T-cell (primary cell): ENCODE measurements at regions not wholly inside any gene's neighbourhood (a gene's known extent, or its start where the extent isn't known, plus 50 kb on each side); places are given as distances from the start of the nearest gene placed in this dataset.
A peak's percentile ranks its signal among the peaks of the same experiment; 100 is the strongest.

Experiments used
- ATAC-seq, 4 experiments: fragments of 200-7000 bp in 3 of 4; fragments of 150-1000 bp in 1 of 4; cut with Tn5 transposase; replicated peaks in 1 of 4; 1 replicate in 3 of 4; 2 replicates in 1 of 4; pipeline ENCODE4 v1.10.0; 2021; ENCODE audit warnings: moderate library complexity in 3 of 4, mild to moderate bottlenecking in 2 of 4, moderate number of reproducible peaks in 1 of 4
- CTCF ChIA-PET, 2 donors: fragments of 300-600 bp; sonication (Branson Sonifier 250); formaldehyde crosslinking; loops; one replicate each; lab custom pipeline; 2022; ENCODE audit warnings: antibody characterized with exemption in 2 of 2; lab: Charles Lee
- POLR2A ChIA-PET, 2 donors: fragments of 300-600 bp; sonication (Branson Sonifier 250); formaldehyde crosslinking; loops; one replicate each; lab custom pipeline; 2022; ENCODE audit warnings: antibody characterized with exemption in 2 of 2; lab: Charles Lee
- DNase-seq, 35 experiments: peaks; one replicate each; pipeline versions ENCODE4 v3.0.0 to v3.0.0-alpha.2; 2013 to 2023
- H3K27ac ChIP-seq: one replicate; pipeline ENCODE4 v1.5.1; 2013; ENCODE audit warnings: low read length
- H3K27me3 ChIP-seq, 2 experiments: replicated peaks in 1 of 2; 1 replicate in 1 of 2; 2 replicates in 1 of 2; pipeline versions ENCODE4 v1.6.1 to v1.7.0; 2013; ENCODE audit warnings: low read length in 1 of 2, mixed read lengths in 1 of 2; ENCODE audit not compliant: control insufficient read depth in 2 of 2, insufficient read depth in 2 of 2; ENCODE audit errors: extremely low read depth in 1 of 2
- H3K36me3 ChIP-seq, 2 donors: 1 replicate in 1 of 2; 2 replicates in 1 of 2; pipeline versions ENCODE4 v1.6.1 to v1.7.0; 2013; ENCODE audit warnings: low read length in 1 of 2; ENCODE audit not compliant: control insufficient read depth in 2 of 2, insufficient read depth in 1 of 2; ENCODE audit errors: extremely low read depth in 1 of 2
- H3K4me1 ChIP-seq, 2 experiments: 1 replicate in 1 of 2; 2 replicates in 1 of 2; pipeline versions ENCODE4 v1.6.1 to v1.7.0; 2013; ENCODE audit warnings: low read length in 2 of 2, mixed read lengths in 1 of 2; ENCODE audit not compliant: insufficient read depth in 2 of 2, control insufficient read depth in 1 of 2; ENCODE audit errors: extremely low read depth in 1 of 2
- H3K4me3 ChIP-seq, 2 donors: 1 replicate in 1 of 2; 2 replicates in 1 of 2; pipeline versions ENCODE4 v1.5.1 to v1.7.0; 2013; ENCODE audit warnings: mild to moderate bottlenecking in 2 of 2, low read length in 1 of 2, moderate library complexity in 1 of 2; ENCODE audit not compliant: control insufficient read depth in 1 of 2; ENCODE audit errors: extremely low read depth in 1 of 2
- H3K9me3 ChIP-seq: 2 replicates; pipeline ENCODE4 v1.7.0; 2013
- H3K27ac Mint-ChIP-seq, 2 donors: one replicate each; pipeline ENCODE4 v1.8.0; 2020 to 2021; ENCODE audit warnings: mild to moderate bottlenecking in 2 of 2, mixed read lengths in 2 of 2
- H3K27me3 Mint-ChIP-seq, 2 donors: one replicate each; pipeline ENCODE4 v1.8.0; 2021 to 2022; ENCODE audit warnings: mixed read lengths in 2 of 2
- H3K36me3 Mint-ChIP-seq: one replicate; pipeline ENCODE4 v1.8.0; 2021; ENCODE audit warnings: mixed read lengths
- H3K4me1 Mint-ChIP-seq, 3 donors: one replicate each; pipeline ENCODE4 v1.8.0; 2020 to 2022; ENCODE audit warnings: mixed read lengths in 3 of 3, mild to moderate bottlenecking in 1 of 3
- H3K4me3 Mint-ChIP-seq, 3 donors: one replicate each; pipeline ENCODE4 v1.8.0; 2020 to 2022; ENCODE audit warnings: mild to moderate bottlenecking in 3 of 3, mixed read lengths in 3 of 3, moderate library complexity in 3 of 3
- H3K9me3 Mint-ChIP-seq, 3 donors: one replicate each; pipeline ENCODE4 v1.8.0; 2020 to 2022; ENCODE audit warnings: mixed read lengths in 3 of 3
- WGBS: methylation state at CpG from one replicate; pipeline ENCODE4 v1.1.5; 2013; ENCODE audit warnings: missing lambda C conversion rate; ENCODE audit not compliant: insufficient coverage; 5-methylcytosine and 5-hydroxymethylcytosine counted together

DNA sequence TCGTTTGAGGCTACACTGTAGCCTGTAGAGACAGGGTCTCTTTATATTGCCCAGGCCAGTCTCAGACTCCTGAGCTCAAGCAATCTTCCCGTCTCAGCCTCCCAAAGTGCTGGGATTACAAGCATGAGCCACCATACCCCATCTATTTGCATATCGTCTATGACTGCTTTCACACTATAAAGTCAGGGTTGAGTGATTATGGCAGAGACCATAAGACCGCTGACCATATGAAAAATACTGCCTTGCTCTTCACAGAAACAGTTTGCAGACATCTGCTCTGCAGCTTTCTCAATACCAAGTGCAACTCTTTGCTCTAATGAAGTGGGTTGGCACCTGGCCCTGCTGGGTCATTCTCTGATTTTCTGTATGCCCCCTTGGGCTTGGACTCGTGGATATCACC is 79.5 kb upstream of the PAK5 start:
- ChIA-PET CTCF (interaction anchor here in 1 of 2 donors (0.7 kb wide), 1 partner anchor 223 kb away, joined by 3 read pairs; no protein-coding TSS in a partner anchor), POLR2A (interaction anchor here in 1 of 2 donors (0.7 kb wide), 1 partner anchor 178 kb away, joined by 7 read pairs; no protein-coding TSS in a partner anchor)
- no peaks in the 10 kb centered on the region for H3K4me1 ChIP-seq
- no peak for ATAC-seq
- Mint-ChIP-seq H3K9me3 (no peaks in the 10 kb centered on the region), H3K27me3 (peaks cover 2 to 18% of the 10 kb centered on the region in 2 donors), H3K27ac (no peak overlapping the region), H3K36me3 (no peaks in the 10 kb centered on the region), H3K4me1 (no peaks in the 10 kb centered on the region), H3K4me3 (no peak overlapping the region)
- DNase-seq: no peak
- H3K4me3 ChIP-seq: no peak overlapping the region
- 29% methylated on average over 1 of the region's 5 CpGs for WGBS
- no peaks in the 10 kb centered on the region for H3K27me3 ChIP-seq
- no peaks in the 10 kb centered on the region for H3K9me3 ChIP-seq
- no peak overlapping the region for H3K27ac ChIP-seq
- no peaks in the 10 kb centered on the region for H3K36me3 ChIP-seq

DNA sequence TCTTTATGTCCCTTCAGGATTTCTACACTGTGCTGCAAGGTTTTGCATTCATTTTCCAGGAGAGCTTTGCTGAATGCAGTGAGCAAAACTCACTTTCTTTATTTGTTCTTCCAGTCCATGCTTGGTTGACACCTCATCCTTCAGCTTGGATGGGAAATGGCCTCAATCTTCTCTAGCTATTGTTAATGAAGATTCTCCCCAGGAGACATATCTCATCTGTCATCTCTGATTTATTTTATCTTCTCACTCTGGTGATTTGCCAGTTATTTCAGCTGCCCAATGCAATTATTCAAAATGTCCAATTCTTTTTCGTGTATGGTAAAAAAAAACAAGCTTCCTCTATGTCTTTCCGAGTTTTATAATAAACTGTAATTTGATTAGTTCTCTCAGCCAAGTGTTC is 77.9 kb upstream of the PAK5 start:
- Mint-ChIP-seq H3K4me3 (no peak overlapping the region), H3K27me3 (peaks cover 5 to 22% of the 10 kb centered on the region in 2 donors), H3K36me3 (no peaks in the 10 kb centered on the region), H3K27ac (no peak overlapping the region), H3K4me1 (peaks cover 0 to 2% (median 0%) of the 10 kb centered on the region in 3 donors), H3K9me3 (no peaks in the 10 kb centered on the region)
- Histone ChIP-seq H3K4me1 (no peaks in the 10 kb centered on the region), H3K27ac (no peak overlapping the region), H3K4me3 (no peak overlapping the region), H3K27me3 (no peaks in the 10 kb centered on the region), H3K36me3 (no peaks in the 10 kb centered on the region), H3K9me3 (no peaks in the 10 kb centered on the region)
- ChIA-PET CTCF (no interaction called here), POLR2A (no interaction called here)
- ATAC-seq (no peak), DNase-seq (no peak)
- no CpG with 5 or more reads among the region's 2 CpGs for WGBS

DNA sequence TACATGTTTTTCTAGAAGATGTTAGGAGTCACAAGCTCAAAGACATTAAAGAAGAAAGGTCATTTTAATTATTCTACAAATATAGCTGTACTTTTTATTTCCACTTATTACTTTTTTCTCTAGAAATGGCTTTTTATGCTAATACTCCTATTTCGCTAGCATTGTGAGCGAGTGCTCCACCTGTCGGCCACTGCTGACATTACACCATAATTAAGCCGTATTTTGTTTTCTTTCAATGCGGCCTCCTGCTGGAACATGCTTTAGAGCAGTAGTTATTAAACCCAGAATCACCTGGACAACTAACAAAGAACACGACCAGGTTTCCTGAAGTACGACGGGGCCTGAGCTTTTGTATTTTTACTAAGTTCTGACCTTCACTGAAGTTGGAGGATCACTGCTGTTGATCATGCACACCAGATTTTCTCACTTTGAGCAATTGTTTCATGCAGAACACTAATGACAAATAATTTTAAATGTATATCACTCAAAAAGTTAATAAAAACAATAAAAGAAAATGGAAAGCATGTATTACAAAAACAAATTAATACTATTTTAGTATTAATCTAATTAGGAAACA is 74.1 kb upstream of the PAK5 start:
- Mint-ChIP-seq H3K4me1 (peaks cover 0 to 2% (median 0%) of the 10 kb centered on the region in 3 donors), H3K27me3 (peaks cover 5 to 26% of the 10 kb centered on the region in 2 donors), H3K4me3 (no peak overlapping the region), H3K27ac (no peak overlapping the region), H3K36me3 (no peaks in the 10 kb centered on the region), H3K9me3 (no peaks in the 10 kb centered on the region)
- CTCF ChIA-PET: interaction anchor here (0.6 to 2.2 kb wide), 7 partner anchors 10 to 1861 kb away, joined by 3 to 8 read pairs (median 4); no protein-coding TSS in a partner anchor
- 19% methylated on average over 5 of the region's 8 CpGs for WGBS
- Histone ChIP-seq H3K4me1 (no peaks in the 10 kb centered on the region), H3K36me3 (no peaks in the 10 kb centered on the region), H3K27ac (no peak overlapping the region), H3K4me3 (no peak overlapping the region), H3K9me3 (no peaks in the 10 kb centered on the region), H3K27me3 (no peaks in the 10 kb centered on the region)
- DNase-seq (peak in 12 of 35 experiments; percentile 0 to 37 (median 2)), ATAC-seq (no peak)
- POLR2A ChIA-PET: no interaction called here

DNA sequence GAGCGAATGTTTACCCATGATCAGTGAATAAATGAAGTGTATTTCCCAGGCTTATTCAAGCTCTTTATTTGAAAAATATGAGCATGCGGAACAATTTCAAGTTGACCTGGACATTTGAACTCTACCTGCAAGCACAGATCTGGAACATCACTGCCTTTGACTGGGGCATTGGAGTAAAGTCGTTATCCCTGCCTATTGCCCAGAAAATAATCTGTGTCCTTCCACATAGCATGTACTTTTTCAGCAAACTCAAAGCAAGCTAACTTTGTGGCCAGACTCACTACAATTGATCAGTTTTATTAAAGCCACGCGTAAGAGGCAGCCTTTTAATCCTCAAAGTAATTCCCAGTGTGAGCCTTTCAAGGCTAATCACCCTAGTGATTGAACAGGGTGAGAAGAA is 73.4 kb upstream of the PAK5 start:
- Histone ChIP-seq H3K36me3 (no peaks in the 10 kb centered on the region), H3K27me3 (no peaks in the 10 kb centered on the region), H3K4me1 (no peaks in the 10 kb centered on the region), H3K27ac (no peak overlapping the region), H3K9me3 (no peaks in the 10 kb centered on the region), H3K4me3 (no peak overlapping the region)
- Mint-ChIP-seq H3K4me1 (peaks cover 0 to 2% (median 0%) of the 10 kb centered on the region in 3 donors), H3K4me3 (no peak overlapping the region), H3K9me3 (no peaks in the 10 kb centered on the region), H3K27ac (no peak overlapping the region), H3K27me3 (peaks cover 5 to 24% of the 10 kb centered on the region in 2 donors), H3K36me3 (no peaks in the 10 kb centered on the region)
- WGBS: 90% methylated on average over 2 of the region's 5 CpGs
- CTCF ChIA-PET: interaction anchor here (0.6 to 2.2 kb wide), 7 partner anchors 9 to 1861 kb away, joined by 3 to 8 read pairs (median 3); no protein-coding TSS in a partner anchor
- DNase-seq (no peak), ATAC-seq (no peak)
- POLR2A ChIA-PET: no interaction called here

DNA sequence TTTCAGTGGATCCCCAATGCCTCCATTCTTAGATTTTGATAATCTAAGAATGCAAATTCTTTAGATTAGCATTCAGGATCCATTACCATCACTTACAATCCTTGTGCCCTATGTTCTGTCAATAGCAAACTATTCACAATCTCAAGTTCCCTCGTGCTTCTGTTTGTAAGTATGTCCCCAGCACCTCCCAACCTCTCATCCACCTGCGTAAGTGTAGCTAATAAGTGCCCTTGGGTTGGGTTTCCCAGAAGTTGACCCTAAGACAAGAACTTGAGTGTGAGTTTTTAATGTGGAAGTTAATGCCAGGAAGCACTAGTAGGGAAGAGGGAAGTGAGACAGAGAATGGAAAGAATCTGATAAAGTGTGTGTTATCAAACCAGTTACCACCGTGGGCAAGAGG is 72.6 kb upstream of the PAK5 start:
- Mint-ChIP-seq H3K4me3 (no peak overlapping the region), H3K27ac (no peak overlapping the region), H3K27me3 (peaks cover 5 to 17% of the 10 kb centered on the region in 2 donors), H3K9me3 (no peaks in the 10 kb centered on the region), H3K36me3 (no peaks in the 10 kb centered on the region), H3K4me1 (peaks cover 0 to 2% (median 0%) of the 10 kb centered on the region in 3 donors)
- DNase-seq (no peak), ATAC-seq (no peak)
- Histone ChIP-seq H3K27me3 (no peaks in the 10 kb centered on the region), H3K9me3 (no peaks in the 10 kb centered on the region), H3K27ac (no peak overlapping the region), H3K4me3 (no peak overlapping the region), H3K36me3 (no peaks in the 10 kb centered on the region), H3K4me1 (no peaks in the 10 kb centered on the region)
- 18% methylated on average over 1 of the region's 3 CpGs for WGBS
- ChIA-PET CTCF (interaction anchor here (1.3 to 2.2 kb wide), 4 partner anchors 9 to 503 kb away, joined by 3 to 8 read pairs (median 4); no protein-coding TSS in a partner anchor), POLR2A (no interaction called here)

DNA sequence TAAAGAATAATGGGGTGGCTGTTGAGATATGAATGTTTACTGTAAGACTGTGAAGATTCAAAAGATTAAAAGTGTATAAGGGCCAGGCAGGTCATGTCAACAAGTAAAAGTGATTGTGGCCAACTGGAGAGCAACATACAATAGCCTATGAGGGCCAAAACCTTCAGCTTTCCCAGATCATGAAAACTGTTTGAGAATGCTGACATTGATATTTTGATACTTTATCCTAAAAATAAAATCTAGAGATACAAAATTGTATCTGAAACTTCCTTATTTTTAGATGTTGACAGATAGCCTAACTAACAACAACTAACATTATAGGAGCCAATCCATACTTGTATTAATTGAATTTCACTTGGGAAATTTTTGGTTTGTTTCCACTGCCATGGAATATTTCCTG is 70.3 kb upstream of the PAK5 start:
- H3K4me3 Mint-ChIP-seq: no peak overlapping the region
- no peak overlapping the region for H3K27ac Mint-ChIP-seq
- Histone ChIP-seq H3K27ac (no peak overlapping the region), H3K36me3 (no peaks in the 10 kb centered on the region), H3K9me3 (no peaks in the 10 kb centered on the region), H3K27me3 (peaks cover 0 to 3% of the 10 kb centered on the region in 2 experiments), H3K4me1 (no peaks in the 10 kb centered on the region), H3K4me3 (no peak overlapping the region)
- no peaks in the 10 kb centered on the region for H3K36me3 Mint-ChIP-seq
- peaks cover 0 to 2% (median 0%) of the 10 kb centered on the region in 3 donors for H3K4me1 Mint-ChIP-seq
- ChIA-PET CTCF (interaction anchor here (0.6 to 0.7 kb wide), 4 partner anchors 8 to 165 kb away, joined by 3 to 4 read pairs (median 4); no protein-coding TSS in a partner anchor), POLR2A (no interaction called here)
- DNase-seq: no peak
- H3K9me3 Mint-ChIP-seq: no peaks in the 10 kb centered on the region
- no peak for ATAC-seq
- peaks cover 7 to 14% of the 10 kb centered on the region in 2 donors for H3K27me3 Mint-ChIP-seq
